IMR-90 (cell line): ENCODE measurements at regions not wholly inside any gene's neighbourhood (a gene's known extent, or its start where the extent isn't known, plus 50 kb on each side); places are given as distances from the start of the nearest gene placed in this dataset.

Experiments used
- ATAC-seq: fragments of 200-7000 bp; cut with Tn5 transposase; 2 replicates; pipeline ENCODE4 v1.9.1; 2020; ENCODE audit warnings: low read depth, mild to moderate bottlenecking, moderate library complexity
- BruUV-seq: library from RNA; stranded (reverse); fragments of 400-500 nt; replicated peaks from 2 replicates; lab custom pipeline; 2021; lab: Mats Ljungman, UMichigan
- CTCF ChIA-PET: fragments of 300-600 bp; formaldehyde crosslinking; extraction: SDS; loops from one replicate; lab custom pipeline; 2021; ENCODE audit warnings: antibody characterized with exemption; lab: Yijun Ruan, JAX
- POLR2A ChIA-PET: fragments of 300-600 bp; sonication (Branson Sonifier 250); formaldehyde crosslinking; loops from one replicate; lab custom pipeline; 2022; ENCODE audit warnings: antibody characterized with exemption; ENCODE audit not compliant: unreplicated experiment; lab: Charles Lee
- DNase-seq: peaks from one replicate; pipeline ENCODE4 v3.0.0; 2013
- H2AFZ ChIP-seq: replicated peaks from 2 replicates; pipeline ENCODE3; 2013; ENCODE audit warnings: low read length, mild to moderate bottlenecking; ENCODE audit not compliant: poor library complexity
- H2AK5ac ChIP-seq: 2 replicates; pipeline ENCODE4 v1.6.1; 2013; ENCODE audit warnings: low read depth, low read length, inconsistent platforms
- H2AK9ac ChIP-seq: replicated peaks from 2 replicates; pipeline ENCODE3; 2013; ENCODE audit warnings: mild to moderate bottlenecking, low read depth, low read length, moderate library complexity; ENCODE audit not compliant: poor library complexity
- H2BK120ac ChIP-seq: 2 replicates; pipeline ENCODE4 v1.6.1; 2013; ENCODE audit warnings: low read depth, low read length, inconsistent platforms
- H2BK15ac ChIP-seq: 3 replicates; pipeline ENCODE4 v1.6.1; 2013; ENCODE audit warnings: low read depth, low read length, inconsistent platforms
- H2BK20ac ChIP-seq: 2 replicates; pipeline ENCODE4 v1.6.1; 2013; ENCODE audit warnings: low read depth, mild to moderate bottlenecking, inconsistent platforms, low read length, moderate library complexity
- H2BK5ac ChIP-seq: 2 replicates; pipeline ENCODE4 v1.6.1; 2013; ENCODE audit warnings: mild to moderate bottlenecking, low read depth, low read length, inconsistent platforms; ENCODE audit not compliant: poor library complexity, severe bottlenecking
- H3K14ac ChIP-seq: replicated peaks from 2 replicates; pipeline ENCODE4 v1.6.1; 2013; ENCODE audit warnings: low read depth, low read length, inconsistent platforms
- H3K18ac ChIP-seq: 2 replicates; pipeline ENCODE4 v1.6.1; 2013; ENCODE audit warnings: low read depth, low read length, control low read depth
- H3K23ac ChIP-seq: 2 replicates; pipeline ENCODE4 v1.6.1; 2013; ENCODE audit warnings: low read depth, low read length, inconsistent platforms
- H3K27ac ChIP-seq: 2 replicates; pipeline ENCODE4 v1.5.1; 2013; ENCODE audit warnings: mild to moderate bottlenecking, control low read depth, low read length; ENCODE audit not compliant: insufficient read depth
- H3K27me3 ChIP-seq: 2 replicates; pipeline ENCODE4 v1.6.1; 2013; ENCODE audit warnings: low read length; ENCODE audit not compliant: control insufficient read depth, insufficient read depth
- H3K36me3 ChIP-seq: 2 replicates; pipeline ENCODE4 v1.6.1; 2013; ENCODE audit warnings: low read length, mixed read lengths; ENCODE audit not compliant: control insufficient read depth, insufficient read depth
- H3K4ac ChIP-seq: 2 replicates; pipeline ENCODE4 v1.6.1; 2013; ENCODE audit warnings: low read depth, low read length, inconsistent platforms
- H3K4me1 ChIP-seq: 2 replicates; pipeline ENCODE4 v1.6.1; 2013; ENCODE audit warnings: low read length, mixed read lengths; ENCODE audit not compliant: control insufficient read depth, insufficient read depth
- H3K4me2 ChIP-seq: 2 replicates; pipeline ENCODE4 v1.6.1; 2013; ENCODE audit warnings: low read depth, mild to moderate bottlenecking, control low read depth, low read length, moderate library complexity
- H3K4me3 ChIP-seq: 2 replicates; pipeline ENCODE4 v1.5.1; 2013; ENCODE audit warnings: low read depth, mild to moderate bottlenecking, control low read depth, low read length, moderate library complexity; ENCODE audit not compliant: insufficient read depth
- H3K56ac ChIP-seq: 2 replicates; pipeline ENCODE4 v1.6.1; 2013; ENCODE audit warnings: low read length, inconsistent platforms; ENCODE audit not compliant: insufficient read depth; ENCODE audit errors: extremely low read depth
- H3K79me1 ChIP-seq, 2 experiments: 2 replicates each; pipeline ENCODE4 v1.6.1; 2013; ENCODE audit warnings: low read length in 2 of 2, inconsistent platforms in 1 of 2, low read depth in 1 of 2
- H3K9ac ChIP-seq: 2 replicates; pipeline ENCODE4 v1.6.1; 2013; ENCODE audit warnings: low read depth, low read length, control low read depth
- H3K9me1 ChIP-seq: 2 replicates; pipeline ENCODE4 v1.6.1; 2013; ENCODE audit warnings: low read length, inconsistent platforms; ENCODE audit not compliant: insufficient read depth
- H3K9me3 ChIP-seq: 2 replicates; pipeline ENCODE4 v1.6.1; 2013; ENCODE audit warnings: low read length; ENCODE audit not compliant: control insufficient read depth, insufficient read depth
- H4K20me1 ChIP-seq: 2 replicates; pipeline ENCODE4 v1.6.1; 2013; ENCODE audit warnings: low read length, inconsistent platforms; ENCODE audit not compliant: insufficient read depth
- H4K5ac ChIP-seq: 2 replicates; pipeline ENCODE4 v1.6.1; 2013; ENCODE audit warnings: mild to moderate bottlenecking, low read depth, low read length, control low read depth
- H4K8ac ChIP-seq, 2 experiments: 2 replicates each; pipeline ENCODE4 v1.6.1; 2013; ENCODE audit warnings: low read depth in 2 of 2, low read length in 2 of 2, control low read depth in 1 of 2, inconsistent platforms in 1 of 2
- H4K91ac ChIP-seq: 2 replicates; pipeline ENCODE4 v1.6.1; 2013; ENCODE audit warnings: low read depth, low read length, inconsistent platforms; ENCODE audit not compliant: insufficient read depth
- CHD1 ChIP-seq: IDR thresholded peaks from 2 replicates; pipeline ENCODE4 v1.6.1; 2012; ENCODE audit warnings: low read depth, low read length, improper control_type of control experiment
- MAFK ChIP-seq: IDR thresholded peaks from 2 replicates; pipeline ENCODE4 v1.6.1; 2012; ENCODE audit warnings: low read depth, low read length, improper control_type of control experiment
- WGBS, 2 experiments: methylation state at CpG; one replicate each; pipeline versions ENCODE4 v1.1.5 to v1.1.7; 2013; ENCODE audit warnings: missing lambda C conversion rate in 2 of 2; ENCODE audit not compliant: insufficient read length in 1 of 2; ENCODE audit errors: extremely low coverage in 2 of 2; 5-methylcytosine and 5-hydroxymethylcytosine counted together
- dilution Hi-C: fragments of 300-500 bp; cut with HindIII; formaldehyde crosslinking; loops from one replicate; pipeline ENCODE4 v1.14.3; 2018; ENCODE audit warnings: low sequenced_read_pairs; ENCODE audit not compliant: unreplicated experiment
- in situ Hi-C: fragments of 300-500 bp; cut with MboI; formaldehyde crosslinking; loops from 3 replicates; pipeline ENCODE4 v1.14.3; 2019; ENCODE audit warnings: low sequenced_read_pairs, inconsistent platforms, mixed read lengths
- intact Hi-C: fragments of 100-400 bp; cut with micrococcal nuclease; formaldehyde crosslinking; loops from 2 replicates; pipeline ENCODE4 v1.10.0; 2022
- TF ChIP-seq, protein P1 (sequence below): conservative IDR thresholded peaks from 2 replicates; pipeline ENCODE4 v1.5.1; 2012; ENCODE audit warnings: mild to moderate bottlenecking, low read depth, low read length, improper control_type of control experiment

DNA sequence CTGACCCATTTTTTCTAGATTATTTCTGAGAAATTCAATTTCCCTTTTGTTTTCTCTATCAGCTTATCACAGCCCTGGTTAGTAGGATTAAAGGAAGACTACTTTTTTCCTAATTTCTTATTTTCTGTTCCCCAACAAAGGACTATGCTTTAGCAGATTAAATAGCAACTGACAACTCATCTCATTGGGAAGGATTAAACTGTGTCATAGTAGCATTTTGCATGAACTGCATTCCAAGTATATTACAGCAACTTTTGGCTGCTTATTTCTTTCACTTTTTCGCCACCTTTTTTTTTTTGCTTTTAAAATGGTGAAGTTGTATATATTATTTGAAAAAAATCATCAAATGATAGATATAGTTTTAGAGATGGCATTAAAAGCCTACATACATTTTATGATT lies 570.3 kb downstream of the FBXO15 start:
- H3K27ac ChIP-seq: no peak overlapping the region
- no peak overlapping the region for H3K56ac ChIP-seq
- no peaks in the 10 kb centered on the region for H4K20me1 ChIP-seq
- H3K27me3 ChIP-seq: no peaks in the 10 kb centered on the region
- H2BK120ac ChIP-seq: no peak overlapping the region
- H3K14ac ChIP-seq: no peak overlapping the region
- no peak overlapping the region for H4K5ac ChIP-seq
- H2AFZ ChIP-seq: no peak overlapping the region
- H3K9me3 ChIP-seq: no peaks in the 10 kb centered on the region
- no peak overlapping the region for H2BK20ac ChIP-seq
- no peak overlapping the region for H4K8ac ChIP-seq
- no peaks in the 10 kb centered on the region; a peak in 1 of 4 replicates for H3K79me1 ChIP-seq
- no peaks in the 10 kb centered on the region for H3K9me1 ChIP-seq
- ChIA-PET CTCF (interaction anchor here (0.8 kb wide), 1 partner anchor 765 kb away, joined by 3 read pairs; no protein-coding TSS in a partner anchor), POLR2A (no interaction called here)
- WGBS, 2 experiments: no CpG with 5 or more reads among the region's 1 CpG
- no peak overlapping the region for H3K18ac ChIP-seq
- H3K23ac ChIP-seq: no peak overlapping the region
- H2BK15ac ChIP-seq: no peak overlapping the region
- no peak overlapping the region for H4K91ac ChIP-seq
- DNase-seq (peak; percentile 69), ATAC-seq (peak; percentile 72)
- no peak overlapping the region for H2BK5ac ChIP-seq
- no peaks in the 10 kb centered on the region for H3K4me1 ChIP-seq
- no peaks in the 10 kb centered on the region for H3K36me3 ChIP-seq
- no peak overlapping the region for H3K4ac ChIP-seq
- TF ChIP-seq MAFK (peak; percentile 2; the same call in 1 of the 2 replicates), CHD1 (no peak)
- TF ChIP-seq, protein P1, sequence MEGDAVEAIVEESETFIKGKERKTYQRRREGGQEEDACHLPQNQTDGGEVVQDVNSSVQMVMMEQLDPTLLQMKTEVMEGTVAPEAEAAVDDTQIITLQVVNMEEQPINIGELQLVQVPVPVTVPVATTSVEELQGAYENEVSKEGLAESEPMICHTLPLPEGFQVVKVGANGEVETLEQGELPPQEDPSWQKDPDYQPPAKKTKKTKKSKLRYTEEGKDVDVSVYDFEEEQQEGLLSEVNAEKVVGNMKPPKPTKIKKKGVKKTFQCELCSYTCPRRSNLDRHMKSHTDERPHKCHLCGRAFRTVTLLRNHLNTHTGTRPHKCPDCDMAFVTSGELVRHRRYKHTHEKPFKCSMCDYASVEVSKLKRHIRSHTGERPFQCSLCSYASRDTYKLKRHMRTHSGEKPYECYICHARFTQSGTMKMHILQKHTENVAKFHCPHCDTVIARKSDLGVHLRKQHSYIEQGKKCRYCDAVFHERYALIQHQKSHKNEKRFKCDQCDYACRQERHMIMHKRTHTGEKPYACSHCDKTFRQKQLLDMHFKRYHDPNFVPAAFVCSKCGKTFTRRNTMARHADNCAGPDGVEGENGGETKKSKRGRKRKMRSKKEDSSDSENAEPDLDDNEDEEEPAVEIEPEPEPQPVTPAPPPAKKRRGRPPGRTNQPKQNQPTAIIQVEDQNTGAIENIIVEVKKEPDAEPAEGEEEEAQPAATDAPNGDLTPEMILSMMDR: no peak
- intact Hi-C loops: no loop called here
- H3K4me3 ChIP-seq: no peak overlapping the region
- in situ Hi-C loops: no loop called here
- H2AK5ac ChIP-seq: no peak overlapping the region
- no TSS peak for BruUV-seq
- H3K4me2 ChIP-seq: no peak overlapping the region; the same call in 1 of the 2 replicates
- no peak overlapping the region for H2AK9ac ChIP-seq
- dilution Hi-C loops: no loop called here
- no peak overlapping the region for H3K9ac ChIP-seq
